HepG2 (cell line): ENCODE measurements at regions not wholly inside any gene's neighbourhood (a gene's known extent, or its start where the extent isn't known, plus 50 kb on each side); places are given as distances from the start of the nearest gene placed in this dataset.
A peak's percentile ranks its signal among the peaks of the same experiment; 100 is the strongest.

Experiments
- ATAC-seq: fragments of 200-7000 bp; cut with Tn5 transposase; 3 replicates; pipeline ENCODE4 v1.9.1; 2020; ENCODE audit warnings: mild to moderate bottlenecking, moderate library complexity
- BruUV-seq: library from RNA; stranded (reverse); fragments of 400-500 nt; replicated peaks from 2 replicates; lab custom pipeline; 2021; lab: Mats Ljungman, UMichigan
- CTCF ChIA-PET: fragments of 300-600 bp; formaldehyde crosslinking; extraction: SDS; loops from one replicate; lab custom pipeline; 2021; ENCODE audit warnings: low total read pairs, inconsistent platforms, low intra/inter-chr PET ratio; lab: Yijun Ruan, JAX
- POLR2A ChIA-PET: fragments of 350-600 bp; sonication (Branson Sonifier 250); formaldehyde crosslinking; loops from one replicate; lab custom pipeline; 2020; ENCODE audit warnings: antibody characterized with exemption, inconsistent platforms; lab: Yijun Ruan, JAX
- DNase-seq: peaks from one replicate; pipeline ENCODE4 v3.0.0-alpha.2; 2015; ENCODE audit warnings: low spot score
- FAIRE-seq: peaks from 3 replicates; lab custom pipeline; 2011; peaks lifted over from hg19 to GRCh38; lab: Jason Lieb, UNC
- H2AFZ ChIP-seq: one replicate; pipeline ENCODE4 v1.6.1; 2011; ENCODE audit warnings: low read length, inconsistent platforms
- H3K27ac ChIP-seq: fragments of 300-600 bp; 3 replicates; pipeline ENCODE4 v1.8.0; 2011; ENCODE audit warnings: mixed run types, mild to moderate bottlenecking, mixed read lengths, low read length, inconsistent platforms; ENCODE audit not compliant: insufficient read depth; ENCODE audit errors: extremely low read length
- H3K27me3 ChIP-seq, 2 experiments: fragments of 200-600 bp in 1 of 2; 2 replicates in 1 of 2; 3 replicates in 1 of 2; pipeline versions ENCODE4 v1.6.0 to v1.8.0; 2011; ENCODE audit warnings: low read length in 2 of 2, mild to moderate bottlenecking in 2 of 2, moderate library complexity in 2 of 2, inconsistent platforms in 1 of 2; ENCODE audit not compliant: insufficient read depth in 2 of 2, control insufficient read depth in 1 of 2
- H3K36me3 ChIP-seq, 2 experiments: fragments of 200-600 bp in 1 of 2; replicated peaks in 1 of 2; 2 replicates in 1 of 2; 3 replicates in 1 of 2; pipeline versions ENCODE4 v1.5.1 to v1.8.0; 2011; ENCODE audit warnings: low read length in 2 of 2, inconsistent platforms in 1 of 2; ENCODE audit not compliant: insufficient read depth in 2 of 2, control insufficient read depth in 1 of 2
- H3K4me1 ChIP-seq: 2 replicates; pipeline ENCODE4 v1.5.1; 2012; ENCODE audit warnings: low read length, inconsistent platforms; ENCODE audit not compliant: insufficient read depth
- H3K4me2 ChIP-seq: 2 replicates; pipeline ENCODE4 v1.6.0; 2011; ENCODE audit warnings: low read depth, low read length, inconsistent platforms
- H3K4me3 ChIP-seq, 3 experiments: fragments of 200-600 bp in 1 of 3; sonication (generic), shearing (Covaris generic) in 1 of 3; replicated peaks in 1 of 3; 2 replicates each; pipeline ENCODE4 v1.5.1; 2011 to 2016; ENCODE audit warnings: low read length in 3 of 3, inconsistent platforms in 2 of 3, low read depth in 2 of 3, mild to moderate bottlenecking in 2 of 3, control low read depth in 1 of 3, mixed read lengths in 1 of 3; ENCODE audit not compliant: insufficient read depth in 1 of 3
- H3K79me2 ChIP-seq: one replicate; pipeline ENCODE4 v1.6.1; 2011; ENCODE audit warnings: low read length, inconsistent platforms; ENCODE audit not compliant: insufficient read depth
- H3K9ac ChIP-seq: 2 replicates; pipeline ENCODE4 v1.6.0; 2011; ENCODE audit warnings: mild to moderate bottlenecking, low read depth, low read length, inconsistent platforms; ENCODE audit not compliant: insufficient read depth
- H3K9me3 ChIP-seq: 2 replicates; pipeline ENCODE4 v1.5.1; 2012; ENCODE audit warnings: mild to moderate bottlenecking, low read length
- H4K20me1 ChIP-seq: 2 replicates; pipeline ENCODE4 v1.6.0; 2011; ENCODE audit warnings: inconsistent platforms, mild to moderate bottlenecking, low read length, moderate library complexity; ENCODE audit not compliant: insufficient read depth
- ARNTL ChIP-seq: sonication (generic); formaldehyde crosslinking; IDR thresholded peaks from 2 replicates; pipeline ENCODE4 v1.4.0; 2020; ENCODE audit warnings: mild to moderate bottlenecking, missing genetic modification reagents
- ATF7 ChIP-seq, 2 experiments: fragments of 450-650 bp in 1 of 2; sonication (generic) in 1 of 2; formaldehyde crosslinking in 1 of 2; IDR thresholded peaks; 2 replicates each; pipeline versions ENCODE4 v1.4.0 to v1.6.1; 2016 to 2020; ENCODE audit warnings: antibody characterized with exemption in 1 of 2, mild to moderate bottlenecking in 1 of 2, missing genetic modification reagents in 1 of 2
- CREB1 ChIP-seq, 2 experiments: fragments of 450-650 bp in 1 of 2; IDR thresholded peaks; 2 replicates each; pipeline ENCODE4 v1.6.1; 2016 to 2017; ENCODE audit warnings: control low read depth in 1 of 2, mild to moderate bottlenecking in 1 of 2, missing compliant biosample characterization in 1 of 2, missing genetic modification characterization in 1 of 2
- HNF4A ChIP-seq: sonication (generic); formaldehyde crosslinking; IDR thresholded peaks from 2 replicates; pipeline ENCODE4 v1.4.0; 2020; ENCODE audit warnings: missing genetic modification reagents
- NCOA5 ChIP-seq: sonication (generic); formaldehyde crosslinking; IDR thresholded peaks from 2 replicates; pipeline ENCODE4 v1.4.0; 2020; ENCODE audit warnings: missing genetic modification reagents
- ZFY ChIP-seq: sonication (generic); formaldehyde crosslinking; IDR thresholded peaks from 2 replicates; pipeline ENCODE4 v1.4.0; 2020; ENCODE audit warnings: missing genetic modification reagents
- WGBS: methylation state at CpG from one replicate; pipeline ENCODE4 v1.1.6; 2017; ENCODE audit warnings: low lambda C conversion rate; 5-methylcytosine and 5-hydroxymethylcytosine counted together
- in situ Hi-C: cut with HindIII; loops from 2 replicates; pipeline ENCODE4 v1.10.0; 2017; ENCODE audit warnings: low pct_unique_long_range_greater_than_20kb; ENCODE audit not compliant: extremely low pct_ligation_motif_present
- intact Hi-C: fragments of 100-400 bp; cut with micrococcal nuclease; formaldehyde crosslinking; loops from one replicate; pipeline ENCODE4 v1.10.0; 2022; ENCODE audit not compliant: unreplicated experiment
- TF ChIP-seq, protein P1 (sequence below): sonication (generic); formaldehyde crosslinking; IDR thresholded peaks from 2 replicates; pipeline ENCODE4 v1.5.1; 2020; ENCODE audit warnings: mild to moderate bottlenecking, missing genetic modification reagents, moderate library complexity
- TF ChIP-seq, protein P2 (sequence below): sonication (generic); formaldehyde crosslinking; IDR thresholded peaks from 2 replicates; pipeline ENCODE4 v1.4.0; 2020; ENCODE audit warnings: mild to moderate bottlenecking, missing genetic modification reagents

DNA sequence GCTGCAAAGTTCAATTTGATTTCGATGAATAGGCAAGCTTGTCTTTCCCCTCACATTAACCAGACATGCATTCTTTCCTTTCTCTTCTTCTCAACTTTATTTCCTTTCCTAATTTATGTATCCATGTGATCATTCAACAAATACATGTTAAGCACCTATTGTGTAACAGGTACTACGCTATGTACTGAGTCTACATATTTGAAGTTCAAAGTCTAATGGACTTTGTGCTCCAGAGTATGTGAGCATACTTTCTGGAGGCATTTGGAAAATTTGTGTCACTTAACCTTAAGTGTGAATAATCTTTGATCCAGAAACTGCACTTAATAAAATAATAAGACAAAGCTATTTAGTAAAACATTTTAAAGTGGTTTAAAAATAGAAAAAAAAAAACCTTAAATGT, 675.3 kb upstream of the CT83 start (continued):
- TF ChIP-seq, protein P1, sequence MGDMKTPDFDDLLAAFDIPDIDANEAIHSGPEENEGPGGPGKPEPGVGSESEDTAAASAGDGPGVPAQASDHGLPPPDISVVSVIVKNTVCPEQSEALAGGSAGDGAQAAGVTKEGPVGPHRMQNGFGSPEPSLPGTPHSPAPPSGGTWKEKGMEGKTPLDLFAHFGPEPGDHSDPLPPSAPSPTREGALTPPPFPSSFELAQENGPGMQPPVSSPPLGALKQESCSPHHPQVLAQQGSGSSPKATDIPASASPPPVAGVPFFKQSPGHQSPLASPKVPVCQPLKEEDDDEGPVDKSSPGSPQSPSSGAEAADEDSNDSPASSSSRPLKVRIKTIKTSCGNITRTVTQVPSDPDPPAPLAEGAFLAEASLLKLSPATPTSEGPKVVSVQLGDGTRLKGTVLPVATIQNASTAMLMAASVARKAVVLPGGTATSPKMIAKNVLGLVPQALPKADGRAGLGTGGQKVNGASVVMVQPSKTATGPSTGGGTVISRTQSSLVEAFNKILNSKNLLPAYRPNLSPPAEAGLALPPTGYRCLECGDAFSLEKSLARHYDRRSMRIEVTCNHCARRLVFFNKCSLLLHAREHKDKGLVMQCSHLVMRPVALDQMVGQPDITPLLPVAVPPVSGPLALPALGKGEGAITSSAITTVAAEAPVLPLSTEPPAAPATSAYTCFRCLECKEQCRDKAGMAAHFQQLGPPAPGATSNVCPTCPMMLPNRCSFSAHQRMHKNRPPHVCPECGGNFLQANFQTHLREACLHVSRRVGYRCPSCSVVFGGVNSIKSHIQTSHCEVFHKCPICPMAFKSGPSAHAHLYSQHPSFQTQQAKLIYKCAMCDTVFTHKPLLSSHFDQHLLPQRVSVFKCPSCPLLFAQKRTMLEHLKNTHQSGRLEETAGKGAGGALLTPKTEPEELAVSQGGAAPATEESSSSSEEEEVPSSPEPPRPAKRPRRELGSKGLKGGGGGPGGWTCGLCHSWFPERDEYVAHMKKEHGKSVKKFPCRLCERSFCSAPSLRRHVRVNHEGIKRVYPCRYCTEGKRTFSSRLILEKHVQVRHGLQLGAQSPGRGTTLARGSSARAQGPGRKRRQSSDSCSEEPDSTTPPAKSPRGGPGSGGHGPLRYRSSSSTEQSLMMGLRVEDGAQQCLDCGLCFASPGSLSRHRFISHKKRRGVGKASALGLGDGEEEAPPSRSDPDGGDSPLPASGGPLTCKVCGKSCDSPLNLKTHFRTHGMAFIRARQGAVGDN (CRISPR knock-in tag), result no peak
- TF ChIP-seq HNF4A (CRISPR knock-in tag) (peak; percentile 71), ARNTL (no peak)

DNA sequence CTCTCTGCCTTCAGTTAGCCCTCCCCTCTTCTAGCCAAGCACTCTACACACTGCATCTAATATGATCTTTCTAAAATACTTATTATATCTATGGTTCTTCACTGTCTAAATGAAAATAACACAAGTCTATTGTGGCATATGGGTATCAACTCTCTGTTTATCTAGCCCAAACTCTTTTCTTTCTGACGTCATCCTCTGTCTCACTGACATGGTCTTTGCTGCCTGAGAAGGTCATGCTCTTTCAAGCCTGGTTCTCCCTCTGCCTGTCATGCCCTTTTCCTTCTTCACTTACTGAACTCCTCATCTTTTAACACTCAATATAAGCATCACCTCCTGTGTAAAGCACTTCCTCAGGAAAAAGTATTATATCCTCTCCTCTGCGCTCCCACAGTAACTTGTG, 672.2 kb upstream of the CT83 start:
- H3K36me3 ChIP-seq, result no peaks in the 10 kb centered on the region
- ChIA-PET POLR2A (no interaction called here), CTCF (no interaction called here)
- no peaks in the 10 kb centered on the region for H3K79me2 ChIP-seq
- no peak for FAIRE-seq
- BruUV-seq, result no TSS peak
- no peaks in the 10 kb centered on the region for H3K27me3 ChIP-seq
- intact Hi-C loops (no loop called here), in situ Hi-C loops (no loop called here)
- no peak for TF ChIP-seq NCOA5 (CRISPR knock-in tag)
- TF ChIP-seq ATF7 (IDR thresholded peaks at IDR 0.05), result peak; percentile 81
- TF ChIP-seq ATF7 (CRISPR knock-in tag; IDR thresholded peaks at IDR 0.05), result no peak
- peak; percentile 80 for TF ChIP-seq CREB1 (IDR thresholded peaks at IDR 0.05)
- TF ChIP-seq CREB1 (CRISPR knock-in tag; IDR thresholded peaks at IDR 0.05), result no peak
- no peak for TF ChIP-seq ZFY (CRISPR knock-in tag)
- TF ChIP-seq, protein P2, sequence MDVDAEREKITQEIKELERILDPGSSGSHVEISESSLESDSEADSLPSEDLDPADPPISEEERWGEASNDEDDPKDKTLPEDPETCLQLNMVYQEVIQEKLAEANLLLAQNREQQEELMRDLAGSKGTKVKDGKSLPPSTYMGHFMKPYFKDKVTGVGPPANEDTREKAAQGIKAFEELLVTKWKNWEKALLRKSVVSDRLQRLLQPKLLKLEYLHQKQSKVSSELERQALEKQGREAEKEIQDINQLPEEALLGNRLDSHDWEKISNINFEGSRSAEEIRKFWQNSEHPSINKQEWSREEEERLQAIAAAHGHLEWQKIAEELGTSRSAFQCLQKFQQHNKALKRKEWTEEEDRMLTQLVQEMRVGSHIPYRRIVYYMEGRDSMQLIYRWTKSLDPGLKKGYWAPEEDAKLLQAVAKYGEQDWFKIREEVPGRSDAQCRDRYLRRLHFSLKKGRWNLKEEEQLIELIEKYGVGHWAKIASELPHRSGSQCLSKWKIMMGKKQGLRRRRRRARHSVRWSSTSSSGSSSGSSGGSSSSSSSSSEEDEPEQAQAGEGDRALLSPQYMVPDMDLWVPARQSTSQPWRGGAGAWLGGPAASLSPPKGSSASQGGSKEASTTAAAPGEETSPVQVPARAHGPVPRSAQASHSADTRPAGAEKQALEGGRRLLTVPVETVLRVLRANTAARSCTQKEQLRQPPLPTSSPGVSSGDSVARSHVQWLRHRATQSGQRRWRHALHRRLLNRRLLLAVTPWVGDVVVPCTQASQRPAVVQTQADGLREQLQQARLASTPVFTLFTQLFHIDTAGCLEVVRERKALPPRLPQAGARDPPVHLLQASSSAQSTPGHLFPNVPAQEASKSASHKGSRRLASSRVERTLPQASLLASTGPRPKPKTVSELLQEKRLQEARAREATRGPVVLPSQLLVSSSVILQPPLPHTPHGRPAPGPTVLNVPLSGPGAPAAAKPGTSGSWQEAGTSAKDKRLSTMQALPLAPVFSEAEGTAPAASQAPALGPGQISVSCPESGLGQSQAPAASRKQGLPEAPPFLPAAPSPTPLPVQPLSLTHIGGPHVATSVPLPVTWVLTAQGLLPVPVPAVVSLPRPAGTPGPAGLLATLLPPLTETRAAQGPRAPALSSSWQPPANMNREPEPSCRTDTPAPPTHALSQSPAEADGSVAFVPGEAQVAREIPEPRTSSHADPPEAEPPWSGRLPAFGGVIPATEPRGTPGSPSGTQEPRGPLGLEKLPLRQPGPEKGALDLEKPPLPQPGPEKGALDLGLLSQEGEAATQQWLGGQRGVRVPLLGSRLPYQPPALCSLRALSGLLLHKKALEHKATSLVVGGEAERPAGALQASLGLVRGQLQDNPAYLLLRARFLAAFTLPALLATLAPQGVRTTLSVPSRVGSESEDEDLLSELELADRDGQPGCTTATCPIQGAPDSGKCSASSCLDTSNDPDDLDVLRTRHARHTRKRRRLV (CRISPR knock-in tag), result no peak
- H3K9ac ChIP-seq, result no peak overlapping the region
- H2AFZ ChIP-seq, result no peak overlapping the region
- H3K9me3 ChIP-seq, result no peaks in the 10 kb centered on the region
- 5% methylated on average over 2 of the region's 2 CpGs for WGBS
- ATAC-seq, result no peak
- no peak overlapping the region for H3K27ac ChIP-seq
- DNase-seq, result no peak
- H4K20me1 ChIP-seq, result no peaks in the 10 kb centered on the region
- no peaks in the 10 kb centered on the region for H3K4me1 ChIP-seq
- H3K4me2 ChIP-seq, result no peak overlapping the region
- no peak overlapping the region for H3K4me3 ChIP-seq
